ENCODE measurements at regions not wholly inside any gene's neighbourhood (a gene's known extent, or its start where the extent isn't known, plus 50 kb on each side); places are given as distances from the start of the nearest gene placed in this dataset.

- Histone ChIP-seq H3K9ac (replicated peaks in 1 of 4; ENCODE audit: extremely low read depth in 1 of 4, low read depth in 3 of 4, low read length in 3 of 4) (no peak overlapping the region), H3K4me1 (replicated peaks in 1 of 4; ENCODE audit: control insufficient read depth in 3 of 4, insufficient read depth in 4 of 4, low read length in 3 of 4) (peaks cover 0 to 2% (median 0%) of the 10 kb centered on the region in 4 experiments; a peak in 3 of 7 replicates), H3K4me2 (ENCODE audit: insufficient read depth in 1 of 2, low read depth in 2 of 2, low read length in 2 of 2) (no peak overlapping the region), H3K36me3 (ENCODE audit: control insufficient read depth in 2 of 4, insufficient read depth in 4 of 4, low read length in 3 of 4) (no peaks in the 10 kb centered on the region), H4K20me1 (replicated peaks in 1 of 2; ENCODE audit: control insufficient read depth in 1 of 2, insufficient read depth in 2 of 2, low read length in 2 of 2) (no peaks in the 10 kb centered on the region), H3K79me1 (ENCODE audit: low read depth, low read length) (no peaks in the 10 kb centered on the region), H3K27me3 (replicated peaks in 1 of 4; ENCODE audit: control insufficient read depth in 3 of 4, extremely low read depth in 1 of 4, insufficient read depth in 3 of 4, low read length in 3 of 4) (no peaks in the 10 kb centered on the region), H3K23me2 (ENCODE audit: low read depth, low read length) (no peaks in the 10 kb centered on the region), H4K8ac (ENCODE audit: extremely low read depth, insufficient read depth, low read length) (no peak overlapping the region), H3K27ac (ENCODE audit: low read depth, low read length) (no peak overlapping the region), H2BK12ac (ENCODE audit: low read depth, low read length) (no peak overlapping the region), H2BK15ac (ENCODE audit: low read length) (no peak overlapping the region), H3K79me2 (ENCODE audit: control insufficient read depth in 1 of 2, insufficient read depth in 2 of 2, low read length in 2 of 2) (no peaks in the 10 kb centered on the region), H3K9me3 (ENCODE audit: insufficient read depth in 2 of 2, low read depth in 1 of 2, low read length in 1 of 2) (no peaks in the 10 kb centered on the region), H3K18ac (ENCODE audit: extremely low read depth, low read length) (no peak overlapping the region), H2BK5ac (ENCODE audit: low read depth, low read length) (0 out of 2 replicates have a peak overlapping the region, but pooled peaks have one; percentile 12), H3K14ac (ENCODE audit: insufficient read length) (no peak overlapping the region), H2AK5ac (ENCODE audit: low read depth, low read length) (peak overlapping the region; percentile 68; the same call in 1 of the 2 replicates), H2AFZ (ENCODE audit: low read length) (no peak overlapping the region), H3K4me3 (ENCODE audit: extremely low read depth in 1 of 4, insufficient read depth in 2 of 4, low read depth in 3 of 4, low read length in 4 of 4) (no peak overlapping the region), H4K91ac (replicated peaks; ENCODE audit: insufficient read length, low read length) (no peak overlapping the region), H3K56ac (replicated peaks; ENCODE audit: insufficient read length, low read depth, low read length) (no peak overlapping the region), H3K23ac (ENCODE audit: insufficient read length) (no peak overlapping the region), H2BK120ac (replicated peaks; ENCODE audit: low read depth, low read length) (no peak overlapping the region), H4K5ac (ENCODE audit: insufficient read length, low read depth, low read length) (no peak overlapping the region), H2BK20ac (ENCODE audit: low read length) (no peak overlapping the region), H3K4ac (replicated peaks; ENCODE audit: insufficient read length, low read depth, low read length) (no peak overlapping the region)
- DNase-seq (ENCODE audit: low read depth in 1 of 2, low spot score in 2 of 2), result no peak
- POLR2A ChIA-PET (ENCODE audit: partially characterized antibody), result no interaction called here
- 72% methylated on average over 8 of the region's 8 CpGs; no CpG with 5 or more reads in 1 of the 2 experiments for WGBS, 2 experiments (ENCODE audit: extremely low coverage in 1 of 2, insufficient coverage in 1 of 2, insufficient read length in 1 of 2, insufficient replicate concordance in 2 of 2, low coverage in 1 of 2, low lambda C conversion rate in 2 of 2, missing lambda C conversion rate in 1 of 2)
- no peak for TF ChIP-seq SRF (IDR thresholded peaks at IDR 0.05; ENCODE audit: low read depth, low read length)
- CTCF ChIA-PET (ENCODE audit: partially characterized antibody), result interaction anchor here (0.7 to 1.3 kb wide), 3 partner anchors 10 to 24 kb away, joined by 3 read pairs; no protein-coding TSS in a partner anchor
- peak; percentile 52 for FAIRE-seq
Measured at GRCh38 chr5:30581198-30581935, 612.1 kb upstream of the CDH6 start.

Data from H1 (cell line).